DOHH2 (cell line): ENCODE measurements at regions not wholly inside any gene's neighbourhood (a gene's known extent, or its start where the extent isn't known, plus 50 kb on each side); places are given as distances from the start of the nearest gene placed in this dataset.

ENCODE experiments used
- CTCF ChIP-seq: fragments of 200-600 bp; sonication (generic); IDR thresholded peaks from one replicate; pipeline ENCODE4 v1.5.1; 2014; ENCODE audit warnings: antibody characterized with exemption, mild to moderate bottlenecking, low read depth, low read length; ENCODE audit not compliant: poor library complexity, severe bottlenecking
- EZH2phosphoT487 ChIP-seq: fragments of 200-600 bp; sonication (generic); IDR thresholded peaks from 2 replicates; pipeline ENCODE4 v1.6.1; 2017; ENCODE audit warnings: borderline replicate concordance, mild to moderate bottlenecking, antibody characterized with exemption, low read length, moderate library complexity, mixed read lengths

DNA sequence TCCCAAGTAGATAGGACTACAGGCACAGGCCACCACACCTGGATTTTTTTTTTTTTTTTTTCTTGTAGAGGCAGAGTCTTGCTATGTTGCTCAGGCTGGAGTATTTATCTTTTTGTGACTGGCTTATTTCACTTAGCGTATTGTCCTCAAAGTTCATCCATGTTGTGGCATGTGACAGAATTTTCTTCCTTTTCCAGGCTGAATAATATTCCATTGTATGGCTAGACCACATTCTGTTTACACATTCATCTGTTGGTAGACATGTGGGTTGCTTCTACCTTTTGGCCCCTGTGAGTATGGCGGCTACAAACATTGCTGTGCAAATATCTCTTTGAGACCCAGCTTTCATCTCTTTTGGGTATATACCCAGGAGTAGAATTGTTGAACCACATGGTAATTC, 160.2 kb upstream of the SMAD3 start:
- TF ChIP-seq CTCF = no peak
- no peak for TF ChIP-seq EZH2phosphoT487
